ENCODE measurements at regions not wholly inside any gene's neighbourhood (a gene's known extent, or its start where the extent isn't known, plus 50 kb on each side); places are given as distances from the start of the nearest gene placed in this dataset.

DNA sequence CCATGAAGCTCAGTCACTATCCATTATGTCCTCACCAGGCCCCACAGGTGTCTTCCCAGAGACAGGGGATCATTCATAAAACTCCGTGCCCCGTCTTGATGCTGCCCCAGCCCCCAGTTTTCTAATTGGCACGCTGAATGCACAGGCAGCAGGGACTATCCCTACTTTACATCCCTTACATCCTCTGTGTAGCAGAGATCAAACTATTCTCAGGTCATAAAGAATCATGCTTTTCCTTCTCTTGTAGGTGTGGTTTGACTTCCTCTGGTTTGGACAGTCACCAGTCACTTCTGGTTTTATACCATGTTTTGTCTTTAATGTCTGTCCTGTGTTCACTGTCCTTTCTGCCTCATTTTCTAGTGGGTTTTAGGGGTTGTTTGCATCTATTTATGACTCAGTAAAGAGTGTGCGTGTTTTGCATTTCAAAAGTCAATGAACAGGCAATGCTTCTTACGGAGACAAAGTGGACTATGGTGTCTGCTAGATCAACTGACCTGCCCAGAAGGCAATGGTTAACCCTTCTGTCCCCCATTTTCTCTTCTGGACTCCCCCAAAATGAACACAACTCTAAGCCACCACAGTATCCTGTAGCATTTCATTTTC, 140.4 kb upstream of the NPVF start:
- no peak for DNase-seq

DNA sequence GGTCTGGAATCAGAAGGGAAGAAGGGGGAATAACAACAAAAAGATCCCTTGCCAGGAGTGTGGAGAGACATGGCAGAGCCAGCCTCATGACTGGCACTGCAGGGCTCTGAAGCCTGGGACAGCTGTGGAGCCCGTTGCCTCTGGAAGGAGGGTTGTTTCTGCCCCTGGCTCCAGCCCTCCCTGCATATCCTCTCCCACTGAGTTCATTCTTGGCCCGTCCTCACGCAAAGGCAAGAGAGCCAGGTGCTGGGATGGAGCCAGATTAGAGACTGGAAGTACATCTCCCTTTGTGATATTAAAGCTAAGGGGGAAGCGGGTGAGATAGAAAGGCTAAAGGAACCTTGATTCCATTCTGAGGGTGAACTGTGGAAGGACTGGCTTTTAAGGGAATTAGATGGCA, 141.5 kb upstream of the NPVF start:
- no peak for DNase-seq

- no peak for DNase-seq
These were observed 143.7 kb upstream of the NPVF start for GRCh38 chr7:25371972-25372371.

GRCh38 chr7:25375805-25376600, 147.7 kb upstream of the NPVF start:
- no peak for DNase-seq

DNA sequence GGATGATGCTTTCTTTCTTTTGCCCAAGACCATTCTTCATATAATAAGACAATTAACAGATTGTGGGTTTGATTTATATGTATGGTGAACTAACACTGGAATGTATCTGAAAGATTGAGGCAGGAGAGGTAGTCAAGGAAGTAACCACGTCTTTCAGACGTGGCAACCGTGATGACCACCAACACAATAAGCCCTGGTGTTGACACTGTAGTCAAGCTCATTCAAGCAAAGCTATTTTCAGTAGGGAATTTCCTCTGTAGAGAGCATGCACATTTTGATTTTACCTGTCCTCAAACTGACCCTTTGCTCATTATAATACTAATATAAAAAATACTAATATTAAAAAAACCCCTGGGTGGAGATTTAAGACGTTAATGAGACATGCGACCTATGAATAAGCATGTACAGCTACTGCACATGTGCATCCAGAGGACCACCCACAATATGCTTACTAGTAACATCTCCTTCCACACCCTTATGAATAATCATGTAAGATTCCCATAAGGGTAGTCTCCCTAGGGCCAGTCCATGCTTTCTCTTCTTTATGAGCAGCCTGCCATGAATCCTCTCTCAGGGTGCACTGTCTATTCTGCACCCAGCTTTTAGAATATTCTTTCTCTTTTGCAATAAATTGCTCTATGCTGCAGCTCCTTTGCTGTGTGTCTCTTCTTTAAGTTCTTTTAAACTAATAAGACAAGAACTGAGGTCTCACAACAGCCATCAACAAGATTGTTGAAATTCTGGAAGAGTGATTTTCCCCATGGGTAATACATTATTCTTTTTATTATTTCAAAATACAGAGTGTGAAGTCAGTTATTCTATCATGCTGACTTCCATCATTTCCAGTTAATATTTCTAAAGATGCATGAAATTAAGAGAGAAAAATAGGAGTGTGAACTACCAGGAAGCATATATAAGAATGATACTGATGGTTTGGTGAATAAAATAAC, 151.3 kb upstream of the NPVF start:
- no peak for DNase-seq

GRCh38 chr7:25381818-25382589, 153.7 kb upstream of the NPVF start:
- no peak for DNase-seq

DNA sequence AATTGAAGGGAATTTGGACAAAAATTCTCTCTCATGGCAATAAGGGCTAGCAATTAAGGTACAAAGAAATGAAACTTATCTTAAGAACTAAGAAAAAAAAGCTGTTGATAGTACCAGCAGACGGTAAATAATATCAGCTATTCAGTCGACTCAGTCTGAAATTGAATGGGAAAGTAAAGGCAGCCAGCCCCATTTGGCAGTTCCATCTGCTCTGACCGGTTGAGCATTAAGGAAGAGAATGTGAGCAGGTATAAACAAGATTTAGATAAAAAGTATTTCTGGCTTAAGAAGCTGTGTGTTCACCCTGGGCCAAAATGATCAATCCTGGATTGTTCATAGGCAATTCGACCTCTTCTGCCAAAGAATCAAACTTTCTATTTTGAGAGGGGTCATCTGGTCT, 154.6 kb upstream of the NPVF start:
- no peak for DNase-seq

DNA sequence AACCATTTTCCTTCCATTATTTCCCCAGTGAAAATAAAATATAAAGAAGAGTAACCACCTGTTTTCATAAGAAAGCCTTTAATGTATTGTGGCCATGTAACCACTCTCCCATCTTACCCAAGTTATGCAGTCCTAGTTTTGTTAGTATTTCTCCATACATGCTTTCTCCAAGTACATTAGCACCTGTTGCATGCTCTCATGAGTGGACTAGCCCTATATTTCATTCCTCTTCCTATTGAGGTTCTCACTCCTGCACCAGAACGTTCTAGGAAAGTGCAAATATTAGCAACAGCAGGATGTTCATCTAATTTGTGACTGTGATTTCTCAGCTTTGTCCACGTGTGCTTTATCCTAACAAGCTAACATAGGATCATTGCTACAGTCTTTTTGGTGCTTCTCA, 155.1 kb upstream of the NPVF start:
- DNase-seq = no peak

- no peak for DNase-seq
These were observed 156.7 kb upstream of the NPVF start for GRCh38 chr7:25384788-25385505.

DNA sequence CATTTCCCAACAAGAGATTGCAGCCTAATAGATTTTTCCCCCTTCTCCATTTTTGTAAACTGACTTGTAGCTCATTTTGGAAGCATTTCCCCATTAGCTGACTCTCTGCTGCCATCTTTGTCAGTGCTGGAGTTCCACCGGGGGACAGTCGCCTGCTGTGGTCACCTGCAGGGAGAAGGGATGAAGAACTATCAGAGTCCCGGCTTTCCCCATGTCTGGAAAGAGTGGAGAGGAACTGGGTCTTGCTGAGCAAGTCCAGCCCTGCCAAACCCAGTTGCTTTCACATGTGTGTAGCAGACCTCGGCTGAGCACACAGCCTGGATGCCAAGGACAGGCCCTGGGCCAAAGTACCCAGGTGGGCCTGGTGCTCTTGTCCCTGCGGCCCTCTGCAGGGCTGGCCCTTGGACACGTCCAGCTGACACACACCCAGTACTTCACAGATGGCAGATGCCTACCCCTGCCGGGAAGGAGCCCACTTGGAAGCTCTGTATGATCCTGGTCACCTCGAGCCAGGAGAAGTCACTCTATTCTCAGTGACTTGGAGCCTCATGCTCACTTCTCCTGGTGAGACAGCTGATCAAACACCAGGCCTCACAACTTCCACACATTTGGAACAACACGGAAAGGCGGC, 157.3 kb upstream of the NPVF start:
- DNase-seq = no peak

DNA sequence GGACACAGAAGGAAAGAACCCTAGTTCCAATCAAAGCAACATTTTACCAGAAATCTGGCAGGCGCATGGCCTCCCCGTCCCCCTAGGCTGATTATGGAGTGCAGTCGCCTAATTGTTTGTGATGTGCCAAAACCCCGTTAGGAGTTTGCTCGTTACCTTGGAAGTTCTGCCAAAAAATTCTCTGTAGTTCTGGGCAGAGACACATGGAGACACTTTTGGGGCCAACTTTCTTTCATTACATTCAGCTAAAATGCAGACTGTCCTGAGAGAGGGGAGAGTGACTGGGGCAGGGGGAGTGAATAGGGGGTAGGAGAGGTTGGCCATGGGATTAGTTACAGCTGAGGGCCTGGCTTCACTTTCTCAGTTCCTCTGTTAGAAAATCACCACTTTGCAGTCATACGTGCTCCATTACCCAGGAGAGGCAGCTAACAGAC, 158.0 kb upstream of the NPVF start:
- DNase-seq = no peak

- DNase-seq = no peak
These were observed 160.4 kb upstream of the NPVF start for GRCh38 chr7:25388681-25389080.

DNA sequence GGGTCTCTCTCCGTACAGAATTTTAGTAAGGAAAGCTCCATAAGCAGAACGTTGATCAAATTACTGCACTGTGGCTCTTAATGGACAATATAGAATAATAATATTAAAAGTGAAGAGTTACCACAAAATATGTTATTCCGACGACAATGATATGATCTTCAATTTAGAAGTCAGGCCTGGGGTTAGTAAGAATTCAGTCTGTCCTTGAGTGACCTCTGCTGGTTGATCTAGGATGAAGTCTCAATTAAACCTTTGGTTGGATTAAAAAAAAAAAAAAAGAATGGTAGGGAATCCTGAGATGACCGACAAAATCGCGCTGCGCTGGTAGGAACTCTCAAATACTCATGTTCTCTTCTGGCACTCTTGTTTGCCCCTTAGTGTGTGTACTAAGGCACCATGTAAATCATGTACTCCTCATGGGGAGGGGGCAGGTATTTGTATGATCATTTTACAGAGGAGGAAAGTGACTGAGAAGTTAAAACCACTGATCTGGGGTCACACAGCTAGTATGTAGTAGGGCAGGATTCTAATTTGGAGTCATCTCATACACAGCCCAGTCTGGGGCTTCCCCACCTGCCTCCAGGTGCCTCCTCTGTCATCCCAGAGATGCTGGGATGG, 161.3 kb upstream of the NPVF start:
- no peak for DNase-seq

DNA sequence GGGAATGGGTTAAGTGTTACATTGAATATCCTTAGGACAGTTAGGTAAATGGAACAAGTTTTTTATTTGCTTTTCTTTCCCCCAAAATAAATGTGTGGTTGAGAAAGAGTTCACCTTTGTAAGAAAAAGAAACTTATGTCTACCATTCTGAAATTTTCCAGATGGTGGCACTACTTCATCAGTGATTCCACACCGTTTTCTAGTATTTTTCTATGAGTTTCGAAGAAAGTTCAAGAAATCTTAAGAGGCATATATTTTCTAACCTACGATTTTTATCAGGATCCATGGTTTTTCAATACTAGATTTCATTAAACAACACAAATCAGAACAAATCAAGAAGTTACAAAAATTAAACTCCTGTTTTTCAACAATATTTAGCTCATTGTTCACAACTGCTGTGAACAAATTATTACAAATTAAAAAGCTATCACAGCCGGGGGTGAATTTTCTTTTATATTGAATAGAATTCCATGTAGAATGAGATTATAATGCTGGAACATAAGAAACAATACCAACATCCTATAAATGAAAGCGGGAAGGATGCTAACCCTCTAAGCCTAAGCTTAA, 163.1 kb upstream of the NPVF start:
- no peak for DNase-seq

DNA sequence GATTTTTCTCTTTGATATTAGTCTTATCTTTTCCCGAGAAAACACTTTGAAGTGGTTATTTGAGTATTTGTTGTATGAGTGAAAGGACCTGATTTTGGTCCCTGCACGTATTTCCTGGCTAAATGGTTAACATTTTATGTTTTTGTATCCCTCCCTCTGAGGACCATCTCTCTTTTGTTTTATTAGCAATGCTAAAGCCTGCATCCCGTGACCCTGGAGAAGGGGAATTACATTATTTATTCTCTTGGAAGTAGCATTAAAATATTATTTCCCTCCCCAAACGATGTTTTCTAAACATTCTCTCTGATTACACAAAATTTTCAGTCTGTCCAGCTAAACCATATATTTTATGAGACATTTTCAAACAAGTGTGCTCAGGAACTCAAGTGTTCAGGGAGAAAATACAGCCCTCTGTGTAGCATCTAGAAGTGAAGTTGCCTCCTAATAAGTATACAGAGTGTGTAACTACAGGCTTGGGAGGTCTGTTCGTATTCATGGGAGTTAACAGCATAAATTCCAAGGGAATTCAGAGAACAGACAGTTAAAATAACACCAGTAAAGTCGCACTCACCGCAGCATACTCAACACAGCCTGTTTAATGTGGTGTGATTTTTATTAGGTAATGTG, 163.8 kb upstream of the NPVF start:
- no peak for DNase-seq

DNA sequence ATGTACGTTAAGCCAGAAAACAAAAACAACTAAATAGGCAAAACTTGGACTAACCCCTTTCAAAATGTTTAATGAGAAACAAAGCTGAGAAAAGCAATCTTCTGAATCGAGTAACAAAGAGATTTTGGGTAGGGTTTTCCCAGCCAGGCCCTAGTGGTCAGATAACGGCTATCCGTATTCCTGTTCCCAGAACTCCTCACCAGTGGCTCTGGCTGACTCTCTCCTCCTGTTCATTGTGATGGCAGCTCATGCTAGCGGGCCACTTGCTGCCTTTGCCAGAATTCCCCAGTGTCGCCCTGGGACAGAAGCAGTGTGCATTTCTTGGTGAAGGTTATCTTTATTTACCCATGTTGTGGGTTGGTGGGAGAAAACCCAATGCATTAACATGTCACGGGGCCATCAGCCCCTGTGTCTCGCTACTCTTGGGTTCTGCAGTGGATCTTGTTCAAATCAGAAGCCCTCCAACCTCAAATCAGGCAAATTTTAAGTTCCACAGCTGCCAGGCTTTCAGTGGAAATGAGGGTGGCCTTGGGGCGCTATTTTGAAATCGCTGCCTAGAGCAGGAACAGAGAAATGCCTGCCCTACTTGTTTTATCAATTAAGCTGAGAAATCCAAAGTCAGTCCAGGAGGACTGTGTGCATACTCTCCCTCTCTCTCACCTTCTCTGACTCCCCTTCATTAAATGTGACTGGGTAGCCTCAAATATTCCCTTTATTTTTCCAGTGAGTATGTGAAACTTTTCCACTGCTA, 164.5 kb upstream of the NPVF start:
- no peak for DNase-seq

- no peak for DNase-seq
These were observed 167.7 kb upstream of the NPVF start for GRCh38 chr7:25395976-25396375.

DNA sequence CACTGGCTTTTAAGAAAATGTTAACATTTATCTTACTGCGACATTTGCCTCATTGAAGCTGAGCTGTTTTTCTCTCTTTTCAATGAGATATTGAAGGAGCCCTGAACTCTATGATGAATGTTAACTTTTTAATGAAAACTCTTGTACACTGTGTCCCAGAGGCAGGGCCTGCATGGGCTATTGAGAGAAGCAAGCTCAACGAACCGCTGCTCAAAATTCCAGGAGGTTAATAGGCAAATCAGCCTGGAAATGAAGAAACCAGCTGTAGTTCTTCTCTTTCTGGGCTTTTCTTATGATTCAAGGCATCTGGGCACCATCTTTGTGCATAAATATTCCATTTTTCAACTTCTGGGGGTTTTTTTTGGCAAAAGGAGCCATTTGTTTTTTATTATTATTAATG, 168.4 kb upstream of the NPVF start:
- DNase-seq = no peak

DNA sequence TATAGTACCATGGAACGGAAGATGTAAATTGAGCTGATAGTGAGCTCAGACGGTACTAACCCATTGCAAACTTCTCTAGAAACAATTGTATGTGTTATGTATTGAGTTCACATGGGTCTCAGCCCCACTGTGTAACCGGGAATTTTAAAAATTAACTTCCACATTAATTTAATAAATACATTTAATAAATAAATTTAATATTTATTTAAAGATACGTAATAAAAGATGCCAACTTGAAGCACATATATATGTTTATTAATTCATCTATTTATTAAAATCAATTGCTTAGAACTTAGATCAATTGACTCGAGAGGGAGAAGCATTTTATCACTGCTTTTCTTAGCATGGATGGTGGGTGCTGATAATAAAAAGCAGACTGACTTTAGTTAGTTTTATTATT, 170.1 kb upstream of the NPVF start:
- no peak for DNase-seq
